Amniotic epithelial cell (primary cell): ENCODE measurements at regions not wholly inside any gene's neighbourhood (a gene's known extent, or its start where the extent isn't known, plus 50 kb on each side); places are given as distances from the start of the nearest gene placed in this dataset.

ENCODE experiments used
- DNase-seq: peaks from one replicate; pipeline ENCODE4 v3.0.0-alpha.2; 2010; ENCODE audit warnings: low read depth

DNA sequence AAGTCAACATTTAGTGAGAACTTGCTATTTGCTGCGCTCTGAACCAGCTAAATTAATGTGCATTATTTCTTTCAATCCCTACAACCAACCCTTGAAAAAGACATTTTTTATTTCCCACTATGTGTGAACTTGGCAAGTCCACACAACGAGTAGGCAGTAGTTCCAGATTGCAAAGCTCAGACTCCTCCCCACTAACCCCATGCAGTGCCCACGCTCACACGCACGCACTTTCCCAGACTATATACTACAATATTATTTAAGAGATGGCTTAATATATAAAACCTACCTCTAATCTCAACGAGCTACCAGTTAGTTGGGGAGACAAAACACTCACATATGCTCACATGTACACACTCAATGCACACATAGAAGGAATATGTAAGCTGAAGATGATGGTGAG is 671.2 kb downstream of the LMO4 start:
- DNase-seq: no peak

GRCh38 chr1:88001460-88001859 is 672.8 kb downstream of the LMO4 start:
- peak; percentile 22 for DNase-seq

GRCh38 chr1:88003255-88003654 is 674.6 kb downstream of the LMO4 start:
- DNase-seq: no peak

- DNase-seq: no peak
Measured at GRCh38 chr1:88009916-88010315, 674.2 kb upstream of the PKN2 start.

- DNase-seq: no peak
Measured at GRCh38 chr1:88013485-88013884, 670.6 kb upstream of the PKN2 start.

DNA sequence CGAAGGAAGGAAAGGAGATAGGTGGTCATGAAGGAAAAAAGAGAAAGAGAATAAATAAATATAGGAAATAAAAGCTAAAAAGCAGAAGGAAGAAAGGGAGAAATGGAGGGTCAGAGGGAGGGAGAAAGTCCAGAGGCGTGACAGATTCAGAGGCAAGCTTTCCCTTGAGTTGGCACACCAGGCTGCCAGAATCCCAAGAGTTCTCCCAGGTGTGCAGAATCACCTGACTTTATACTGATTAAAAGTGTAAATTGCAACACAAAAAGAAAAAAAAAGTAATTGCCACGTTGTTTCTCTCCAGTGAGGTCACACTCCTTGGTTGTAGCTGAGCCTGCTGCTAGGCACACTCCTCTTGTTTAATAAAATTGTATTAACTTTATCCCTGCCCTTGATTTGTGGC is 669.9 kb upstream of the PKN2 start:
- no peak for DNase-seq

- DNase-seq: no peak
Measured at GRCh38 chr1:88016947-88017346, 667.1 kb upstream of the PKN2 start.

GRCh38 chr1:88021529-88021928 is 662.5 kb upstream of the PKN2 start:
- no peak for DNase-seq

DNA sequence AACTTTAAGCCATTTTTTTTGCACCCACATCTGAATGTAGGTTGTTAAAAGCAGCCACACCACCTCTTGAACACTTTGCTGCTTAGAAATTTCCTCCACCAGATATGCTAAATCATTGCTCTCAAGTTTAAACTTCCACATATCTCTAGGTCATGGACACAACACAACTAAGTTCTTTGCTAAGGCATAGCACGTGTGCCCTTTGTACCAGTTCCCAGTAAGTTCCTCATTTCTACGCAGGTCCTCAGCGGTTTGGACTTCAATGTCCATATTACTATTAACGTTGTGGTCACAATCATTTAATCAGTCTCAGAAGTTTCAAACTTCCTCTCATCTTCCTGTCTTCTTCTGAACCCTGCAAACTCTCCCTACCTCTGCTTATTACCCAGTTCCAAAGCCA is 661.6 kb upstream of the PKN2 start:
- no peak for DNase-seq

GRCh38 chr1:88029142-88029541 is 654.9 kb upstream of the PKN2 start:
- DNase-seq: peak; percentile 15

- no peak for DNase-seq
Measured at GRCh38 chr1:88029899-88030298, 654.2 kb upstream of the PKN2 start.

DNA sequence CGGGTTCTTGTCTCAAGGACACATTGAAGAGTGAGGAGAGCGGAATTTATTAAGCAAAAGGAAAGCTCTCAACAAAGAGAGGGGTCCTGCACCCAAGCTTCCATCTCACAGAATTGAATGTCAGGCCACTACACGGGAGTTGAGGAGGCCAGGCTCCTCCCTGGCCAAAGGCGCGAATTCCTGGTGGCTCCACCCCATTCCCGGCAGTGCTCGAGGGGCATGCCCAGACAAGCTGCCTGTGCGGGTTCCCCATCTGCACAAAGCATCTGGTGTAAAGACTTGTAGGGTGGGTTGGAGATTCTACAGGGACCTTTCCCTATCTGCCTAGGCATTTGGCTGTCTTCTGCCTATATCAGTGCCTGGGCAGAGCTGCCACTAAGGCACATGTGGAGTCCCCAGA is 648.5 kb upstream of the PKN2 start:
- DNase-seq: no peak

DNA sequence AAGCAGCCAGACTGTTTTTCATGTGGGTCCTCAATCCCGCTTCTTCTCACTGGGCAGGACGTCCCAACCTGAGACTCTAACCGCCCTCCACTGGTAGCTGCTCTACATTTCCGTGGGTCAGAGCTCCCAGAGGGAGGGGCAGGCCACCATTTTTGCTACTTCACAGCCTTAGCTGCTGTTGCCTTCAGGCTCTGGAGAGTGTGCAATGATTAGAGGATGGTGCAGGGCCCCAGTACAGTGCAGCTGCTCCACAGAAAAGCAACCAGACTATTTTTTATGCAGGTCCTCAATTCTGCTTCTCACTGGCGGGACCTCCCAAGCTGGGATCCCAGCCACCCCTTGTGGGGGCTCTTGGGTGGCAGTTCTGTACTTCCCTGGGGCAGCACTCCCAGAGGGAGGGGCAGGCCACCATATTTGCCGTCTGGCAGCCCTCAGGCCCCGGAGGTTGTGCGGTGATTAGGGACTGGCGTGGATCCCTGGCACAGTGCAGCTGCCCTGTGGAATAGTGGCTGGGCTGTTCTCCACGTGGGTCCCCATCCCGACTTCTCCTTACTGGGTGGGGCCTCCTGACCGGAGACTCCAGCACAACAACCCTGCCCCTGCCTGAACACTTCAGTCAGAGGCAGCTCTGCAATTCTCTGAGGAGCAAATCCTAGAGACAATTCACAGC is 647.6 kb upstream of the PKN2 start:
- no peak for DNase-seq

GRCh38 chr1:88039240-88039639 is 644.8 kb upstream of the PKN2 start:
- no peak for DNase-seq

- DNase-seq: peak; percentile 11
Measured at GRCh38 chr1:88043834-88044233, 640.2 kb upstream of the PKN2 start.

DNA sequence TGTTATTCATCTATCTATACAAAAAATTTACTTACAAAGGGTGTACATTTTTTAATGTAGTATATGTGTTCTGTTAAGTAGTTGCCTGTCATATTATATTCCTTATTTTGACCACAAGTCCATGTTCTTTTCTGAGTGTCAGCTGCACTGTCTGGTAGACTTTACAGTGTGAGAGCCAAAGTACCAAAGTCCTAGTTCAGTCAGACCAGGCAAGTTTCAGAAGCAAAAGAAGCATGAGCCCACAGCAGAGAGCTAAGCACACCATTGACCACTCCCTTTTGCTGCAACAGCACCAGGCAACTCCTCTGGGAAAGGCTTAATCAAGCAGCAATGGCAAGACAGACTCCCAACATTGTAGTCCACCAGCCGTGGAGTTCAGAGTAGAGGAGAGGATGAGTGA is 631.9 kb upstream of the PKN2 start:
- DNase-seq: no peak

- no peak for DNase-seq
Measured at GRCh38 chr1:88053065-88053464, 631.0 kb upstream of the PKN2 start.

DNA sequence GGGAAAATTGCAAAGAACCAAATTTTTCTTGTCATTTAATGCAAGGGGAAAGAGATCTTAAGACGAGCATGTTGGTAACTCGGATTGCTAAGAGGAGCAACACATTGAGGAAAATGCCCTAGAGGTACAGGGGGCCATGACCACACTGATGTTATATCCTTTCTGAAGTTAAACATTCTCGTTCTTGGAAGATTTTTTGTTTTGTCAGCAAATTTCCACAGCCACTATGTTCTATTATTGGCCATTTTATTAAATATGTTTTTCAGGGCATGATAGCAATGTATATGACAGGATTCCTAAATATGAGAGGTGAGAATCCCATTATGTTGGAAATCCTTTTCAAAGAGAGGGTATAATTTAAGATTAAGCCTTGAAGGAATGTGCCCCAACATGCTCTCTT is 627.2 kb upstream of the PKN2 start:
- DNase-seq: no peak

DNA sequence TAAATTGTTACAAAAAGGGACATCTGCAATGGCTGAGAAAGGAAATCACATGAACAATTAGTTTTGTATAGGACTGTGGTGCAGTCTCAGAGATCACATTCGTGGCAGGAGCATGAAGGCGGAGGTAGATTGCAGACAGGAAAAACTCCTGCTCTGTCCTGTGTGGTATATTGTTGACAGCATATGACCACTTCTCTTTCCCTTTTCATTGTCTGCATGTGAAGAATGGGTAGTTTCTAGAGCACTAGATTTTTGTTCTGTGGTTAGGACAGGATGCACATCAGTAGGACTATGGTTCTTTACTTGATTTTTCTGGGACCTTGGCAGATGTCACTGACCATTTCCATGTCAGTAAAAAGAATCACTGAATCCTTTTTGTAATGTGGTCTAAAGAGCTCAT is 625.9 kb upstream of the PKN2 start:
- DNase-seq: no peak

GRCh38 chr1:88060112-88060673 is 623.9 kb upstream of the PKN2 start:
- no peak for DNase-seq

- no peak for DNase-seq
Measured at GRCh38 chr1:88060750-88061491, 623.2 kb upstream of the PKN2 start.

DNA sequence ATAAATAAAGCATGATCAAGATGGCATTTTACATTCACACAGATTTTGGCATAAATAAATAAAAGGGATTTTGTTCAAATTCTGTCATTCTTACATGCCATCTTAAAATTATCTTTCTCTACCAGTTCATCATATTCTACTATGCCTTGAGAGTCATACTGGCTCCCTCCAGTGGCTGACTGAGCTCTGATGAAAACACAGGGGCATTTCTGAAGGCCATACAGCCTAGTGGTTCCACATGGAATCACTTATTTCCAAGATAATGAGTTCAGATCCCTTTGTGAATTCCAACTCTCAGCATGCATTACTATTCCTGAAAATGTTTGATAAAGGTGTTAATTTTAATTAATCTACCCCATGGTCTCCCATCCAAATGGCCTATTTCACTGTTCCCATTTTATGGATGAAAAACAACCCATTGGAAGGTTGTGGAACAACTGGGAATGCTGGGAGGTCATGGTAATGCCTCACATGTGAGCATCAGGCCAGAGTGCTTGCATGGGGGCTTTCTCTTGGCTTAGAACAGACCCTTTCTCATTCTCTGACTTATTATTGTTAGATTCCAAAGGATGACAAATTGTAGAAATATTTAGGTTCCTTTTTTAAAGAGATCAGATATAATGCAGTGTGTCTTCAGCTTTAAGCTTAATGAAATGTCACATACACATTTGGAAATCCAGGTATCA is 622.4 kb upstream of the PKN2 start:
- DNase-seq: peak; percentile 68

- no peak for DNase-seq
Measured at GRCh38 chr1:88062650-88063153, 621.4 kb upstream of the PKN2 start.
